ENCODE measurements at regions not wholly inside any gene's neighbourhood (a gene's known extent, or its start where the extent isn't known, plus 50 kb on each side); places are given as distances from the start of the nearest gene placed in this dataset.

- H3K4me3 ChIP-seq (replicated peaks in 1 of 4; ENCODE audit: control extremely low read depth in 1 of 4, insufficient read depth in 1 of 4, low read depth in 3 of 4, low read length in 4 of 4) = no peak overlapping the region
- no peak overlapping the region for H3K9ac ChIP-seq (ENCODE audit: insufficient read depth, low read length)
- no peaks in the 10 kb centered on the region for H3K79me2 ChIP-seq (ENCODE audit: control insufficient read depth, insufficient read depth, low read length)
- TF ChIP-seq CTCF (conservative IDR thresholded peaks at IDR 0.05 in 1 of 2, IDR thresholded peaks at IDR 0.05 in 1 of 2; ENCODE audit: low read depth in 1 of 2, low read length in 2 of 2) = no peak
- TF ChIP-seq EZH2 (IDR thresholded peaks at IDR 0.05; ENCODE audit: low read length, missing control alignments) = no peak
- no peak overlapping the region for H3K4me2 ChIP-seq (ENCODE audit: extremely low read depth, insufficient read depth, low read length)
- H2AFZ ChIP-seq (ENCODE audit: low read length) = no peak overlapping the region
- no peak for DNase-seq (ENCODE audit: low read depth in 2 of 2)
- peaks cover 21% of the 10 kb centered on the region for H3K27me3 ChIP-seq (ENCODE audit: control insufficient read depth, insufficient read depth, low read length)
- no peak overlapping the region for H3K27ac ChIP-seq (ENCODE audit: insufficient read depth, low read length)
- H3K36me3 ChIP-seq (ENCODE audit: control insufficient read depth, insufficient read depth, low read length) = no peaks in the 10 kb centered on the region
- H4K20me1 ChIP-seq (ENCODE audit: control insufficient read depth, extremely low read depth, insufficient read depth, low read length) = no peaks in the 10 kb centered on the region
- no peaks in the 10 kb centered on the region for H3K9me3 ChIP-seq (ENCODE audit: control insufficient read depth, insufficient read depth, low read depth, low read length)
- H3K4me1 ChIP-seq (ENCODE audit: control insufficient read depth, extremely low read depth, insufficient read depth, low read length) = no peaks in the 10 kb centered on the region
Observed at GRCh38 chr2:41950666-41950960, 97.2 kb upstream of the PKDCC start.

DNA sequence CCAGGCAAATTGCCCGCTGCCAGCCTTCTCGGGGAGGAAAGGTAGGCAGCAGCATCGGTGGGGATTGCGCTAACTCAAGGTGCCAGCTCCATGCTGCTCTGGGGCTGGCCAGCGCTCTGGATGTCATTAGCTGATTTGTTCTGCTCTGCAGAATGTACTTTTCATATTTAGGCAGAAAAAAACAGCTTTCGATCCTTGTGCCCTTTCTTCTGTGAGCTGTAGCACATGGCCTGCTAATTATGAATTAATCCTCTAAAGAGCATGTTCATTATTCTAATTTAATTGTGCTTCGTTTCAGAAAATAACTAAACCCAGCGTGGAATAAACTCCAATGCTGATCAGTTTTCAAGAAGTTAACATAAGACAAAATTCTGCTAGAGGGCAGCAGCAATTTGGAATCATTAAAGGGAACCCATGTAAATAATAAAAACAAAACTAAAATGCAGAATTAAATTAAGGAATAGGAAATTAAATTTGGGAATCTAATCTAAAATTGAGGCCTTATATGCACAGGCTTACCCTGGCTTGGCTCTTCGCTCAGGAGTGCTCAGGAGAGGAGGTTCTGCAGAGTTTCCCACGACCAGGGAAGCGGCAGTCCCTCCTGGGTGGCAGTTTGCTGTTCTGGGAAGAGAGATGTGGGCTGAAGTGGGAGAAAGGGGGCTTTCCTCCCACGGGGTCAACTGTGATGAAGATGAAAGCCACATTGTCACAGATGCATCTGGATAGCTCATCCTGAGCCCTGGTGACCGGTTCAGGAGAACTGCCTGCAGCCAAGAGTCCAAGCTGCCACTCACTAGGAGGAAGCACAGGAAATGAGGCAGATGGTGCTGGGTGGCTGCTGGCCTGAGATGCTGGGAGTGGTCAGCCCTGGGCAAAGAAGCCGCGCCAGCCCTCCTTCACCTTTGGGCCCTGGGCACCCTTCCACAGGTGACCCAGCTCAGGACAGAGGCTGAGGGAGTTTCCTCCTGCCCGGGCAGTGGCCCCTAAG lies 93.2 kb upstream of the PKDCC start:
- TF ChIP-seq EZH2 (IDR thresholded peaks at IDR 0.05; ENCODE audit: low read length, missing control alignments) (no peak), CTCF (conservative IDR thresholded peaks at IDR 0.05 in 1 of 2, IDR thresholded peaks at IDR 0.05 in 1 of 2; ENCODE audit: low read depth in 1 of 2, low read length in 2 of 2) (no peak)
- H3K9ac ChIP-seq (ENCODE audit: insufficient read depth, low read length) = no peak overlapping the region
- H2AFZ ChIP-seq (ENCODE audit: low read length) = no peak overlapping the region
- H3K27me3 ChIP-seq (ENCODE audit: control insufficient read depth, insufficient read depth, low read length) = peaks cover 13% of the 10 kb centered on the region
- no peaks in the 10 kb centered on the region for H3K4me1 ChIP-seq (ENCODE audit: control insufficient read depth, extremely low read depth, insufficient read depth, low read length)
- no peaks in the 10 kb centered on the region for H3K9me3 ChIP-seq (ENCODE audit: control insufficient read depth, insufficient read depth, low read depth, low read length)
- no peaks in the 10 kb centered on the region for H4K20me1 ChIP-seq (ENCODE audit: control insufficient read depth, extremely low read depth, insufficient read depth, low read length)
- no peaks in the 10 kb centered on the region for H3K79me2 ChIP-seq (ENCODE audit: control insufficient read depth, insufficient read depth, low read length)
- no peak overlapping the region for H3K4me2 ChIP-seq (ENCODE audit: extremely low read depth, insufficient read depth, low read length)
- no peaks in the 10 kb centered on the region for H3K36me3 ChIP-seq (ENCODE audit: control insufficient read depth, insufficient read depth, low read length)
- H3K27ac ChIP-seq (ENCODE audit: insufficient read depth, low read length) = no peak overlapping the region
- no peak overlapping the region for H3K4me3 ChIP-seq (replicated peaks in 1 of 4; ENCODE audit: control extremely low read depth in 1 of 4, insufficient read depth in 1 of 4, low read depth in 3 of 4, low read length in 4 of 4)
- DNase-seq (ENCODE audit: low read depth in 2 of 2) = no peak

DNA sequence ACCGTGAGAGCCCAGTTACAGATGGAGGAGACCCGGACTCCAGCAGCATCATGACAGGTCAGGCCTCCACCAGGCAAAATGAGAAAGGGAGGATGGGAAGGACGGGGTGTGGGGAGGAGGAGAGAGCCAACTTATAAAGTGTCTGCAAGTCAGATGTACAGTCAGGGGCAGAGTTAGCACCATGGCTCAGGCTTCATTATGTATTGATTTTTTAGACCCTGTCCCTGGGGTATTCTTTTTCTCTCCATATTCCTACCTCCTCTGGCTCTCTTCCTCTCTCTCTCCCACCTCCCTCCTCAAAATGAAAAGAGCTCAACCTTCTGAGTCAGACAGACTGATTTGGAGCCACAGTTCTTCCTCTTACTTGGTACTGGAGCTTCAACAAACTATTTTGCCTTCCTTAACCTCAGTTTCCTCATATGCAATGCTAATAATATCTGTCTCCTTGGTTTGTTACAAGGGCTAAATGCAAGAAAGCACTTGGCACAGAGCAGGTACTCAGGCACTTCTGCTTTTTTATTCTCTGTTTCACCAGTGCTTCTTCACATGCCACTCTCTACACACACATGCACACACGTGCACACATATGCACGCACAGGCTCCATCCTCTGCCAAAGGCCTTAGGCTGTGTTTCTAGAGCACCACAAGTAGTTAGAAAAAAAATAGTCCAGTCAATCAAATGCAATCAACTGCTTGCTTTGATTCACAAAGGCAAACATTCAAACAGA lies 92.3 kb upstream of the PKDCC start:
- H3K4me3 ChIP-seq (replicated peaks in 1 of 4; ENCODE audit: control extremely low read depth in 1 of 4, insufficient read depth in 1 of 4, low read depth in 3 of 4, low read length in 4 of 4) = no peak overlapping the region
- H2AFZ ChIP-seq (ENCODE audit: low read length) = no peak overlapping the region
- peaks cover 13% of the 10 kb centered on the region for H3K27me3 ChIP-seq (ENCODE audit: control insufficient read depth, insufficient read depth, low read length)
- H3K27ac ChIP-seq (ENCODE audit: insufficient read depth, low read length) = no peak overlapping the region
- no peaks in the 10 kb centered on the region for H3K9me3 ChIP-seq (ENCODE audit: control insufficient read depth, insufficient read depth, low read depth, low read length)
- TF ChIP-seq CTCF (conservative IDR thresholded peaks at IDR 0.05 in 1 of 2, IDR thresholded peaks at IDR 0.05 in 1 of 2; ENCODE audit: low read depth in 1 of 2, low read length in 2 of 2) = no peak
- no peak for TF ChIP-seq EZH2 (IDR thresholded peaks at IDR 0.05; ENCODE audit: low read length, missing control alignments)
- H3K4me2 ChIP-seq (ENCODE audit: extremely low read depth, insufficient read depth, low read length) = no peak overlapping the region
- no peaks in the 10 kb centered on the region for H3K36me3 ChIP-seq (ENCODE audit: control insufficient read depth, insufficient read depth, low read length)
- no peaks in the 10 kb centered on the region for H3K4me1 ChIP-seq (ENCODE audit: control insufficient read depth, extremely low read depth, insufficient read depth, low read length)
- H3K9ac ChIP-seq (ENCODE audit: insufficient read depth, low read length) = no peak overlapping the region
- DNase-seq (ENCODE audit: low read depth in 2 of 2) = no peak
- H4K20me1 ChIP-seq (ENCODE audit: control insufficient read depth, extremely low read depth, insufficient read depth, low read length) = no peaks in the 10 kb centered on the region
- H3K79me2 ChIP-seq (ENCODE audit: control insufficient read depth, insufficient read depth, low read length) = no peaks in the 10 kb centered on the region

Data from fibroblast of lung (primary cell).